Heart left ventricle (tissue), 16 donors: ENCODE measurements at regions not wholly inside any gene's neighbourhood (a gene's known extent, or its start where the extent isn't known, plus 50 kb on each side); places are given as distances from the start of the nearest gene placed in this dataset.

Experiments
- ATAC-seq, 4 donors: fragments of 200-7000 bp; cut with Tn5 transposase; one replicate each; pipeline ENCODE4 v1.9.1; 2020 to 2022; ENCODE audit warnings: moderate library complexity in 4 of 4, mild to moderate bottlenecking in 3 of 4, moderate number of reproducible peaks in 1 of 4
- DNase-seq, 5 donors: peaks; one replicate each; pipeline ENCODE4 v3.0.0-alpha.2; 2020
- H3K27ac ChIP-seq, 12 donors: fragments of 200-600 bp; sonication (generic) in 4 of 12; one replicate each; pipeline versions ENCODE4 v1.5.0 to v1.8.0; 2016 to 2022; ENCODE audit warnings: mild to moderate bottlenecking in 2 of 12
- H3K27me3 ChIP-seq, 9 donors: fragments of 200-600 bp; sonication (generic) in 2 of 9; one replicate each; pipeline versions ENCODE4 v1.5.1 to v1.8.0; 2016 to 2022; ENCODE audit warnings: mild to moderate bottlenecking in 3 of 9
- H3K36me3 ChIP-seq, 9 donors: fragments of 200-600 bp; sonication (generic) in 2 of 9; one replicate each; pipeline versions ENCODE4 v1.5.0 to v1.8.0; 2018 to 2022; ENCODE audit warnings: mild to moderate bottlenecking in 2 of 9
- H3K4me1 ChIP-seq, 12 donors: fragments of 200-600 bp; sonication (generic) in 4 of 12; one replicate each; pipeline versions ENCODE4 v1.5.0 to v1.8.0; 2016 to 2022; ENCODE audit warnings: mild to moderate bottlenecking in 3 of 12
- H3K4me3 ChIP-seq, 12 donors: fragments of 200-600 bp; sonication (generic) in 4 of 12; one replicate each; pipeline versions ENCODE4 v1.5.0 to v1.8.0; 2017 to 2022; ENCODE audit warnings: mild to moderate bottlenecking in 9 of 12, moderate library complexity in 4 of 12
- H3K9me3 ChIP-seq, 12 donors: fragments of 200-600 bp; sonication (generic) in 4 of 12; one replicate each; pipeline versions ENCODE4 v1.5.0 to v1.8.0; 2016 to 2022; ENCODE audit warnings: mild to moderate bottlenecking in 1 of 12
- CTCF ChIP-seq, 12 donors: fragments of 200-600 bp; sonication (generic) in 4 of 12; IDR thresholded peaks; one replicate each; pipeline versions ENCODE4 v1.5.0 to v1.8.0; 2018 to 2022; ENCODE audit warnings: antibody characterized with exemption in 12 of 12, mild to moderate bottlenecking in 5 of 12
- POLR2A ChIP-seq, 2 donors: fragments of 450-650 bp; IDR thresholded peaks; one replicate each; pipeline ENCODE4 v1.6.1; 2017; ENCODE audit warnings: antibody characterized with exemption in 2 of 2, mild to moderate bottlenecking in 2 of 2, moderate library complexity in 2 of 2
- WGBS, 4 donors: extraction: QIAGEN DNeasy Blood & Tissue Kit in 2 of 4; methylation state at CpG; one replicate each; pipeline versions ENCODE4 v1.1.5 to v1.1.7; 2013 to 2018; 5-methylcytosine and 5-hydroxymethylcytosine counted together
- intact Hi-C, 10 donors: fragments of 100-400 bp; cut with DNase I; formaldehyde crosslinking; loops; one replicate each; pipeline versions ENCODE4 v1.11.1 to v1.14.2; 2022
- donor health status: ischemic (EF 13 %, LVEDD 7.1; RV severe dilation, severe dysfunction).
- donor health status: healthy with polysubstance abuse.
- donor health status: DM: no; HTN: yes; CAD: no.
- donor health status: DM: no; HTN: no; CAD: no.
- donor health status: ischemic (EF 25% LVEDD 6.9; RV normal size, moderate dysfunction).
- donor health status: ischemic (EF 25% LVEDD 5.7; RV mildly dilated, moderate dysfunction).
- donor health status: healthy.
- donor health status: DM: yes; HTN: yes; CAD: no.
- donor health status: ischemic (EF 35%, LVEDD 5.7; RV mildly dilated, moderate dysfunction).
- donor health status: nonischemic (EF 11% LVEDD 7.7; RV severe dilation, severe dysfunction).
- donor health status: DM: yes; HTN: yes; CAD: no.
- donor health status: PGD.
- donor health status: ischemic (EF 29% LVEDD 5.4; RV normal size, mild dysfunction).
- donor health status: nonischemic (EF 23%, LVEDD 6.1; RV moderate dilation, normal function).

- H3K4me3 ChIP-seq: no peak overlapping the region
- H3K9me3 ChIP-seq: peaks cover 0 to 2% (median 0%) of the 10 kb centered on the region in 12 donors
- no peak for ATAC-seq
- no peaks in the 10 kb centered on the region for H3K36me3 ChIP-seq
- intact Hi-C loops: no loop called here
- DNase-seq: no peak
- no peak overlapping the region for H3K27ac ChIP-seq
- 75 to 85% (median 83%) methylated on average over 2 of the region's 2 CpGs for WGBS, 4 donors
- no peaks in the 10 kb centered on the region for H3K4me1 ChIP-seq
- H3K27me3 ChIP-seq: no peaks in the 10 kb centered on the region
- TF ChIP-seq POLR2A (IDR thresholded peaks at IDR 0.05) (no peak), CTCF (IDR thresholded peaks at IDR 0.05) (no peak)
Observed at GRCh38 chr4:66355328-66355727, 685.0 kb upstream of the EPHA5 start.

GRCh38 chr4:66351761-66352160 is 681.5 kb upstream of the EPHA5 start:
- no peak for DNase-seq
- ATAC-seq: no peak
- H3K36me3 ChIP-seq: no peaks in the 10 kb centered on the region
- no peak overlapping the region for H3K27ac ChIP-seq
- H3K4me1 ChIP-seq: no peaks in the 10 kb centered on the region
- intact Hi-C loops: no loop called here
- TF ChIP-seq POLR2A (IDR thresholded peaks at IDR 0.05): no peak
- no peak for TF ChIP-seq CTCF (IDR thresholded peaks at IDR 0.05)
- WGBS, 4 donors: 59 to 67% (median 63%) methylated on average over 2 of the region's 2 CpGs
- H3K4me3 ChIP-seq: no peak overlapping the region
- no peaks in the 10 kb centered on the region for H3K27me3 ChIP-seq
- peaks cover 0 to 2% (median 0%) of the 10 kb centered on the region in 12 donors for H3K9me3 ChIP-seq

- Histone ChIP-seq H3K9me3 (no peaks in the 10 kb centered on the region), H3K27ac (no peak overlapping the region), H3K27me3 (no peaks in the 10 kb centered on the region), H3K4me3 (no peak overlapping the region), H3K4me1 (no peaks in the 10 kb centered on the region), H3K36me3 (no peaks in the 10 kb centered on the region)
- TF ChIP-seq POLR2A (IDR thresholded peaks at IDR 0.05) (no peak), CTCF (IDR thresholded peaks at IDR 0.05) (no peak)
- WGBS, 4 donors: 91 to 94% (median 93%) methylated on average over 3 of the region's 3 CpGs
- DNase-seq: no peak
- intact Hi-C loops: no loop called here
- no peak for ATAC-seq
Observed at GRCh38 chr4:66340286-66340893, 670.1 kb upstream of the EPHA5 start.

GRCh38 chr4:66339007-66339406 is 668.7 kb upstream of the EPHA5 start:
- intact Hi-C loops: no loop called here
- H3K4me1 ChIP-seq: no peaks in the 10 kb centered on the region
- 71 to 83% (median 81%) methylated on average over 3 of the region's 3 CpGs for WGBS, 4 donors
- DNase-seq (no peak), ATAC-seq (no peak)
- no peaks in the 10 kb centered on the region for H3K36me3 ChIP-seq
- TF ChIP-seq POLR2A (IDR thresholded peaks at IDR 0.05): no peak
- TF ChIP-seq CTCF (IDR thresholded peaks at IDR 0.05): no peak
- H3K9me3 ChIP-seq: no peaks in the 10 kb centered on the region
- H3K27me3 ChIP-seq: no peaks in the 10 kb centered on the region
- no peak overlapping the region for H3K4me3 ChIP-seq
- H3K27ac ChIP-seq: no peak overlapping the region
